Spleen (tissue), 11 donors: ENCODE measurements at regions not wholly inside any gene's neighbourhood (a gene's known extent, or its start where the extent isn't known, plus 50 kb on each side); places are given as distances from the start of the nearest gene placed in this dataset.

Experiments
- DNase-seq: peaks from one replicate; pipeline ENCODE4 v3.0.0-alpha.2; 2020
- H3K27ac ChIP-seq, 8 donors: fragments of 200-600 bp; sonication (generic) in 7 of 8; 1 replicate in 4 of 8; 2 replicates in 4 of 8; pipeline versions ENCODE4 v1.5.0 to v1.8.0; 2016 to 2021; ENCODE audit warnings: inconsistent platforms in 4 of 8, mild to moderate bottlenecking in 4 of 8, moderate library complexity in 1 of 8
- H3K27me3 ChIP-seq, 7 donors: fragments of 200-600 bp; sonication (generic) in 6 of 7; replicated peaks in 1 of 7; 1 replicate in 4 of 7; 2 replicates in 3 of 7; pipeline versions ENCODE4 v1.5.0 to v1.8.0; 2016 to 2021; ENCODE audit warnings: inconsistent platforms in 3 of 7, mild to moderate bottlenecking in 1 of 7
- H3K36me3 ChIP-seq, 6 donors: fragments of 200-600 bp; sonication (generic) in 5 of 6; 1 replicate in 4 of 6; 2 replicates in 2 of 6; pipeline versions ENCODE4 v1.5.0 to v1.8.0; 2016 to 2021; ENCODE audit warnings: inconsistent platforms in 2 of 6
- H3K4me1 ChIP-seq, 6 donors: fragments of 200-600 bp; sonication (generic) in 5 of 6; 1 replicate in 3 of 6; 2 replicates in 3 of 6; pipeline versions ENCODE4 v1.5.0 to v1.8.0; 2016 to 2021; ENCODE audit warnings: inconsistent platforms in 3 of 6
- H3K4me3 ChIP-seq, 8 donors: fragments of 200-600 bp; sonication (generic) in 7 of 8; 1 replicate in 4 of 8; 2 replicates in 4 of 8; pipeline versions ENCODE4 v1.5.0 to v1.8.0; 2016 to 2021; ENCODE audit warnings: inconsistent platforms in 4 of 8, mild to moderate bottlenecking in 4 of 8, moderate library complexity in 2 of 8
- H3K9me3 ChIP-seq, 8 donors: fragments of 200-600 bp; sonication (generic) in 7 of 8; 1 replicate in 4 of 8; 2 replicates in 4 of 8; pipeline versions ENCODE4 v1.5.0 to v1.8.0; 2016 to 2021; ENCODE audit warnings: inconsistent platforms in 4 of 8
- POLR2A ChIP-seq, 3 donors: fragments of 450-650 bp; IDR thresholded peaks; one replicate each; pipeline ENCODE4 v1.5.1; 2017; ENCODE audit warnings: antibody characterized with exemption in 3 of 3, mild to moderate bottlenecking in 1 of 3
- POLR2AphosphoS5 ChIP-seq, 3 donors: sonication (generic); formaldehyde crosslinking; IDR thresholded peaks; one replicate each; pipeline ENCODE4 v1.5.1; 2017; ENCODE audit warnings: antibody characterized with exemption in 3 of 3
- WGBS, 5 donors: extraction: QIAGEN DNeasy Blood & Tissue Kit in 3 of 5; methylation state at CpG; one replicate each; pipeline versions ENCODE4 v1.1.5 to v1.1.7; 2013 to 2018; 5-methylcytosine and 5-hydroxymethylcytosine counted together
- intact Hi-C: fragments of 100-400 bp; cut with DNase I; formaldehyde crosslinking; loops from one replicate; pipeline ENCODE4 v1.15.0; 2023; ENCODE audit warnings: low total_unique reads
- TF ChIP-seq, protein P1 (sequence below), 11 experiments: fragments of 200-600 bp in 7 of 11; fragments of 450-650 bp in 4 of 11; sonication (generic) in 4 of 11; IDR thresholded peaks in 8 of 11; conservative IDR thresholded peaks in 3 of 11; 1 replicate in 7 of 11; 2 replicates in 4 of 11; pipeline versions ENCODE4 v1.4.0 to v1.8.0; 2016 to 2021; ENCODE audit warnings: antibody characterized with exemption in 11 of 11, inconsistent platforms in 4 of 11, mild to moderate bottlenecking in 1 of 11
- donor health status: healthy with polysubstance abuse.
- donor health status: DM: no; HTN: no; CAD: no; lungs with moderate emphysema.
- donor health status: DM: no; HTN: no; CAD: no.
- donor health status: Bipolar disorder and iron deficiency.
- donor health status: healthy.
- donor health status: DM: no; HTN: no; CAD: no.
- donor health status: DM: yes; HTN: yes; CAD: no.

GRCh38 chr20:23223908-23224580 is 126.5 kb upstream of the NXT1 start:
- WGBS, 5 donors = 82 to 99% (median 88%) methylated on average over 3 of the region's 3 CpGs
- no peak overlapping the region for H3K27ac ChIP-seq
- H3K9me3 ChIP-seq = peaks cover 0 to 44% (median 25%) of the 10 kb centered on the region in 8 donors
- intact Hi-C loops = no loop called here
- TF ChIP-seq POLR2AphosphoS5 (IDR thresholded peaks at IDR 0.05) (no peak), POLR2A (IDR thresholded peaks at IDR 0.05) (no peak)
- TF ChIP-seq, protein P1, sequence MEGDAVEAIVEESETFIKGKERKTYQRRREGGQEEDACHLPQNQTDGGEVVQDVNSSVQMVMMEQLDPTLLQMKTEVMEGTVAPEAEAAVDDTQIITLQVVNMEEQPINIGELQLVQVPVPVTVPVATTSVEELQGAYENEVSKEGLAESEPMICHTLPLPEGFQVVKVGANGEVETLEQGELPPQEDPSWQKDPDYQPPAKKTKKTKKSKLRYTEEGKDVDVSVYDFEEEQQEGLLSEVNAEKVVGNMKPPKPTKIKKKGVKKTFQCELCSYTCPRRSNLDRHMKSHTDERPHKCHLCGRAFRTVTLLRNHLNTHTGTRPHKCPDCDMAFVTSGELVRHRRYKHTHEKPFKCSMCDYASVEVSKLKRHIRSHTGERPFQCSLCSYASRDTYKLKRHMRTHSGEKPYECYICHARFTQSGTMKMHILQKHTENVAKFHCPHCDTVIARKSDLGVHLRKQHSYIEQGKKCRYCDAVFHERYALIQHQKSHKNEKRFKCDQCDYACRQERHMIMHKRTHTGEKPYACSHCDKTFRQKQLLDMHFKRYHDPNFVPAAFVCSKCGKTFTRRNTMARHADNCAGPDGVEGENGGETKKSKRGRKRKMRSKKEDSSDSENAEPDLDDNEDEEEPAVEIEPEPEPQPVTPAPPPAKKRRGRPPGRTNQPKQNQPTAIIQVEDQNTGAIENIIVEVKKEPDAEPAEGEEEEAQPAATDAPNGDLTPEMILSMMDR (IDR thresholded peaks at IDR 0.05 in 8 of 11, conservative IDR thresholded peaks at IDR 0.05 in 3 of 11) = no peak
- peaks cover 0 to 4% (median 0%) of the 10 kb centered on the region in 7 donors for H3K27me3 ChIP-seq
- H3K36me3 ChIP-seq = no peaks in the 10 kb centered on the region
- peaks cover 0 to 13% (median 0%) of the 10 kb centered on the region in 6 donors for H3K4me1 ChIP-seq
- DNase-seq = no peak
- no peak overlapping the region for H3K4me3 ChIP-seq

DNA sequence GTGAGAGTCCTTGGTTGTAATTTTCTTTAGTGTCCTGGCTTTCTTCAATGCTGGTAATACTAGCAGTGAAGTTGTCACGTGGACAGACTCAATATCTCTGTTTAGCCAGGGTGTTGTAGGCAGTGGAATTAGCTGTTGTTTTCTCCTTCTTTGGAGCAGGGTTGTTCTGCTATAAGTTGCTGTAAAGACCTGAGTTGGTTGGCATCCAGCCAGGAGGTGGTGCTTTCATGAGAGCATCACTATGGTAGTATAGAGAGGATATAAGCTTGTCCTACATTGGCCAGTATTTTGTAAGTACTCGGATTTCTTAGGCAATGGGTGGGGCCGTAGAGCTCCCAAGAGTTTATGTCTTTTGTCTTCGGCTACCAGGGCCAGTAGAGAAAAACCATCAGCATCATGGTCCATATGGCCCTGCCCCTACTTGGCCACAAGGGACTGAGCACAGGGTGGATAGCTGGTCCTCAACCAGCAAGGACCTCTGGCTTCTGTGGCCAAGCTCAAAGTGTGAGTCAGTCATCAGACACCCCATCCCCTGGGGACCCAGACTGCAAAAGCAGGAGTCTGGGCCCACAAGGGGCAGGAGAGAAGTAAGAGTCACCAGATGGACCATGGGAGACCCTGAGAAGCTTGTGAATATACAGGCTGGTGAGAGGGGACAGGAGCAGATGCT is 127.9 kb upstream of the NXT1 start:
- no peak for DNase-seq
- 85 to 94% (median 90%) methylated on average over 4 of the region's 4 CpGs for WGBS, 5 donors
- H3K4me3 ChIP-seq = no peak overlapping the region
- intact Hi-C loops = no loop called here
- peaks cover 0 to 53% (median 37%) of the 10 kb centered on the region in 8 donors for H3K9me3 ChIP-seq
- no peak for TF ChIP-seq POLR2A (IDR thresholded peaks at IDR 0.05)
- TF ChIP-seq POLR2AphosphoS5 (IDR thresholded peaks at IDR 0.05) = no peak
- TF ChIP-seq, protein P1 (IDR thresholded peaks at IDR 0.05 in 8 of 11, conservative IDR thresholded peaks at IDR 0.05 in 3 of 11) = no peak
- H3K4me1 ChIP-seq = peaks cover 0 to 13% (median 0%) of the 10 kb centered on the region in 6 donors
- no peaks in the 10 kb centered on the region for H3K36me3 ChIP-seq
- H3K27ac ChIP-seq = no peak overlapping the region
- H3K27me3 ChIP-seq = peaks cover 0 to 4% (median 0%) of the 10 kb centered on the region in 7 donors

GRCh38 chr20:23217023-23217422 is 130.9 kb upstream of the CD93 start:
- 46 to 77% (median 56%) methylated on average over 2 of the region's 2 CpGs for WGBS, 5 donors
- Histone ChIP-seq H3K27me3 (no peaks in the 10 kb centered on the region), H3K9me3 (peaks cover 0 to 38% (median 29%) of the 10 kb centered on the region in 8 donors), H3K4me1 (peaks cover 0 to 2% (median 0%) of the 10 kb centered on the region in 6 donors), H3K27ac (no peak overlapping the region), H3K4me3 (no peak overlapping the region), H3K36me3 (no peaks in the 10 kb centered on the region)
- no peak for TF ChIP-seq POLR2AphosphoS5 (IDR thresholded peaks at IDR 0.05)
- DNase-seq = no peak
- intact Hi-C loops = no loop called here

DNA sequence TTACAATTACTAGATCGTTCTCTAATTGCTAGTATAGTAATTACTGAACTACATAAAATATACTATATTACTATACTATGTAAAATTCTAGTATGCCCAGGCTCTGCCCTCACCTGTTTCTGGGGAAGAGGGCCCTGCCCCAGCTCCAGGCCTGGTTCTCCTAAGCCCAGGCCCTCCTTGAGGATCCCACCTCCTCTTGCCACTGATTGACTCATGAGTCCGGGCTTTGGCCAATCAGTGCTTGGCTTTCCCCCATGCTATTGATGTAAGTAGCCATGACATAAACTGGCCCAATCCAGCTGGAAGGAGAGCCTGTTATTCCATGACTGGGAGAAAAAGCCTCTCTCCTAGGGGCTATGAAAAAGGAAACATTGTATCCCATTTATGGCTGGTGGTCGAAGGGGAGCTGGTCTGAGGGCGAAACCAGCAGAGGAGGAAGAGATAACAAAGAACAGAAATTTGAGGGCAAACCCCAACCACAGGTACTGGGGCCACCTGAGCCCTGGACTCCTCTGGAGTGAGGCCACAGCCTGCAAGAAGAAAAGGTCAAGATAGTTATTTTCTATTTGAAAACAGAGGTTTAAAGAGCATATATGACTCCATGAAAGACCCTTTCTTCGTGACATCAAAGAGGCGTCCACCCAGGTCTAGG is 129.3 kb upstream of the CD93 start:
- Histone ChIP-seq H3K27ac (no peak overlapping the region), H3K36me3 (no peaks in the 10 kb centered on the region), H3K4me3 (no peak overlapping the region), H3K9me3 (peaks cover 0 to 23% (median 14%) of the 10 kb centered on the region in 8 donors), H3K27me3 (no peaks in the 10 kb centered on the region), H3K4me1 (peaks cover 0 to 7% (median 0%) of the 10 kb centered on the region in 6 donors)
- TF ChIP-seq, protein P1 (IDR thresholded peaks at IDR 0.05 in 8 of 11, conservative IDR thresholded peaks at IDR 0.05 in 3 of 11) = no peak
- TF ChIP-seq POLR2AphosphoS5 (IDR thresholded peaks at IDR 0.05) = no peak
- no peak for TF ChIP-seq POLR2A (IDR thresholded peaks at IDR 0.05)
- intact Hi-C loops = no loop called here
- WGBS, 5 donors = 85 to 94% (median 89%) methylated on average over 6 of the region's 6 CpGs
- no peak for DNase-seq
